Superior temporal gyrus (tissue), 1 donor: ENCODE measurements at regions not wholly inside any gene's neighbourhood (a gene's known extent, or its start where the extent isn't known, plus 50 kb on each side); places are given as distances from the start of the nearest gene placed in this dataset.

Experiments
- DNase-seq: peaks from one replicate; pipeline ENCODE4 v3.0.0-alpha.2; 2016; ENCODE audit errors: extremely low spot score

- no peak for DNase-seq
These were observed 259.9 kb downstream of the NDUFA10 start for GRCh38 chr2:239765076-239765845.

- DNase-seq: peak; percentile 53
These were observed 261.6 kb downstream of the NDUFA10 start for GRCh38 chr2:239763433-239764097.

GRCh38 chr2:239762655-239763269 is 262.4 kb downstream of the NDUFA10 start:
- no peak for DNase-seq

GRCh38 chr2:239762106-239762505 is 263.0 kb downstream of the NDUFA10 start:
- DNase-seq: no peak

GRCh38 chr2:239760596-239760995 is 264.5 kb downstream of the NDUFA10 start:
- no peak for DNase-seq

- DNase-seq: no peak
These were observed 266.8 kb downstream of the NDUFA10 start for GRCh38 chr2:239758279-239758877.

- peak; percentile 68 for DNase-seq
These were observed 268.1 kb downstream of the NDUFA10 start for GRCh38 chr2:239756790-239757760.

- peak; percentile 17 for DNase-seq
These were observed 268.9 kb downstream of the NDUFA10 start for GRCh38 chr2:239756031-239756789.

GRCh38 chr2:239753401-239753837 is 271.7 kb downstream of the NDUFA10 start:
- no peak for DNase-seq

GRCh38 chr2:239752951-239753350 is 272.2 kb downstream of the NDUFA10 start:
- DNase-seq: no peak

- no peak for DNase-seq
These were observed 273.3 kb downstream of the NDUFA10 start for GRCh38 chr2:239751679-239752355.

- DNase-seq: no peak
These were observed 274.0 kb downstream of the NDUFA10 start for GRCh38 chr2:239750929-239751678.

GRCh38 chr2:239750045-239750835 is 274.9 kb downstream of the NDUFA10 start:
- no peak for DNase-seq

- no peak for DNase-seq
These were observed 275.8 kb downstream of the NDUFA10 start for GRCh38 chr2:239749272-239749873.

GRCh38 chr2:239748811-239749210 is 276.3 kb downstream of the NDUFA10 start:
- no peak for DNase-seq

- DNase-seq: no peak
These were observed 277.4 kb downstream of the NDUFA10 start for GRCh38 chr2:239747771-239748170.

GRCh38 chr2:239747274-239747673 is 277.9 kb downstream of the NDUFA10 start:
- no peak for DNase-seq
